SK-MEL-5 (cell line): ENCODE measurements at regions not wholly inside any gene's neighbourhood (a gene's known extent, or its start where the extent isn't known, plus 50 kb on each side); places are given as distances from the start of the nearest gene placed in this dataset.

ENCODE experiments used
- DNase-seq: peaks from one replicate; pipeline ENCODE4 v3.0.0-alpha.2; 2016; ENCODE audit warnings: low read depth, low spot score
- in situ Hi-C: cut with HindIII; loops from 2 replicates; pipeline ENCODE4 v1.10.0; 2016; ENCODE audit warnings: low sequenced_read_pairs, high pct_unique_total_duplicates, low pct_unique_long_range_greater_than_20kb

- no peak for DNase-seq
- in situ Hi-C loops: no loop called here
Measured at GRCh38 chr5:41587668-41588067, 77.3 kb upstream of the PLCXD3 start.

- in situ Hi-C loops: no loop called here
- DNase-seq: no peak
Measured at GRCh38 chr5:41575110-41575779, 64.8 kb upstream of the PLCXD3 start.

GRCh38 chr5:41574391-41574790, 64.0 kb upstream of the PLCXD3 start:
- in situ Hi-C loops: no loop called here
- DNase-seq: no peak
